ENCODE measurements at regions not wholly inside any gene's neighbourhood (a gene's known extent, or its start where the extent isn't known, plus 50 kb on each side); places are given as distances from the start of the nearest gene placed in this dataset.
A peak's percentile ranks its signal among the peaks of the same experiment; 100 is the strongest.

- no peak for DNase-seq
Observed at GRCh38 chr14:51145246-51145645, 50.3 kb upstream of the TRIM9 start.

GRCh38 chr14:51147183-51147582 is 52.3 kb upstream of the TRIM9 start:
- no peak for DNase-seq

- no peak for DNase-seq
Observed at GRCh38 chr14:51155326-51155725, 60.4 kb upstream of the TRIM9 start.

GRCh38 chr14:51157012-51157411 is 62.1 kb upstream of the TRIM9 start:
- DNase-seq: peak; percentile 36

- DNase-seq: no peak
Observed at GRCh38 chr14:51160871-51161270, 66.0 kb upstream of the TRIM9 start.

GRCh38 chr14:51165415-51165814 is 70.5 kb upstream of the TRIM9 start:
- DNase-seq: no peak

GRCh38 chr14:51167587-51168214 is 72.3 kb upstream of the TMX1 start:
- DNase-seq: peak; percentile 80

- DNase-seq: no peak
Observed at GRCh38 chr14:51168215-51168613, 71.8 kb upstream of the TMX1 start.

GRCh38 chr14:51173863-51174262 is 66.2 kb upstream of the TMX1 start:
- no peak for DNase-seq

- no peak for DNase-seq
Observed at GRCh38 chr14:51176839-51177238, 63.2 kb upstream of the TMX1 start.

GRCh38 chr14:51180577-51180976 is 59.5 kb upstream of the TMX1 start:
- DNase-seq: peak; percentile 43

- DNase-seq: no peak
Observed at GRCh38 chr14:51182131-51182565, 57.9 kb upstream of the TMX1 start.

GRCh38 chr14:51185180-51185579 is 54.9 kb upstream of the TMX1 start:
- peak; percentile 27 for DNase-seq

- DNase-seq: peak; percentile 32
Observed at GRCh38 chr14:51185754-51186153, 54.3 kb upstream of the TMX1 start.

GRCh38 chr14:51188566-51189185 is 51.4 kb upstream of the TMX1 start:
- DNase-seq: no peak

- no peak for DNase-seq
Observed at GRCh38 chr14:51189600-51190376, 50.3 kb upstream of the TMX1 start.

All from MV-4-11 (cell line).